WERI-Rb-1 (cell line): ENCODE measurements at regions not wholly inside any gene's neighbourhood (a gene's known extent, or its start where the extent isn't known, plus 50 kb on each side); places are given as distances from the start of the nearest gene placed in this dataset.

Experiments used
- DNase-seq: peaks from one replicate; pipeline ENCODE4 v3.0.0-alpha.2; 2020
- H3K27ac ChIP-seq: fragments of 250-450 bp; sonication (Bioruptor Pico); 2 replicates; pipeline ENCODE4 v1.5.1; 2020; ENCODE audit warnings: mild to moderate bottlenecking, moderate library complexity
- H3K27me3 ChIP-seq: fragments of 250-450 bp; sonication (Bioruptor Pico); 2 replicates; pipeline ENCODE4 v1.5.1; 2021; ENCODE audit warnings: mild to moderate bottlenecking, low read depth, moderate library complexity; ENCODE audit not compliant: insufficient read depth, severe bottlenecking
- H3K36me3 ChIP-seq: fragments of 250-450 bp; sonication (Bioruptor Pico); 2 replicates; pipeline ENCODE4 v1.5.1; 2020; ENCODE audit warnings: mild to moderate bottlenecking, moderate library complexity
- H3K4me3 ChIP-seq: 2 replicates; pipeline ENCODE4 v1.5.1; 2011; ENCODE audit warnings: low read depth, mild to moderate bottlenecking, control low read depth, low read length
- H3K9me3 ChIP-seq: fragments of 250-450 bp; sonication (Bioruptor Pico); 2 replicates; pipeline ENCODE4 v1.5.1; 2021; ENCODE audit warnings: mild to moderate bottlenecking, moderate library complexity; ENCODE audit not compliant: severe bottlenecking
- TF ChIP-seq, protein P1 (sequence below): IDR thresholded peaks from 2 replicates; pipeline ENCODE4 v1.5.1; 2011; ENCODE audit warnings: low read depth, mild to moderate bottlenecking, control low read depth, inconsistent platforms, low read length

DNA sequence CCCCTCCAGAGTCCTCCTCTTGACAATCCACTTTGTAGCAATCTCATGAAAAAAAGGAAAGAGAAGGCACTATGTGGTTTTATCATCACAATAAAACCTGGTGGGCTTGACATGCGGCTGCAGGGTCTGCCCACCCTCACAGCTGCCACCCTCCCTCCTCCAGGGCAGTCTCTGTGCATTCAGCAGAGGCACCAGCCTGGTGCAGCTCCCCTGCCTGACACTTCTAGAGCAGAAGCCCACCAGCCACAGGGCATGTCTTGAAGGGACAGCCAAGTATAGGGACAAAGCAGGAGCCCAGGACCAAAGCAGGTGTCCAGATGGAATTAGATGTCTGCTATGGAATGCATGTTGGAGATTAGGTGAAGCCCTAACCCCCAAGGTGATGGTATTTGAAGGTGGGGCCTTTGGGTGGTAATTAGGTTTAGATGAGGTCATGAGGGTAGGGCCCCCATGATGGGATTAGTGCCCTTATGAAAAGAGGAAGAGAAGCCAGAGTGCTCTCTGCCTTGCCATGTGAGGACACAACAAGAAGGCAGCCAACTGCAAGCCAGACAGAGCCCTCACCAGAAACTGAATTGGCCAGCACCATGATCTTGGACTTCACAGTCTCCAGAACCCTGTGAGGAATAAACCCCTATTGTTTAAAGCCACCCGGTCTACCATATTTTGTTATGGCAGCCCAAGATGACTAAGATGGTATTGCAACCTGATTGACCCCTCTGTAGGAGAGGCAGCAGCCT lies 86.9 kb downstream of the MCFD2 start:
- TF ChIP-seq, protein P1, sequence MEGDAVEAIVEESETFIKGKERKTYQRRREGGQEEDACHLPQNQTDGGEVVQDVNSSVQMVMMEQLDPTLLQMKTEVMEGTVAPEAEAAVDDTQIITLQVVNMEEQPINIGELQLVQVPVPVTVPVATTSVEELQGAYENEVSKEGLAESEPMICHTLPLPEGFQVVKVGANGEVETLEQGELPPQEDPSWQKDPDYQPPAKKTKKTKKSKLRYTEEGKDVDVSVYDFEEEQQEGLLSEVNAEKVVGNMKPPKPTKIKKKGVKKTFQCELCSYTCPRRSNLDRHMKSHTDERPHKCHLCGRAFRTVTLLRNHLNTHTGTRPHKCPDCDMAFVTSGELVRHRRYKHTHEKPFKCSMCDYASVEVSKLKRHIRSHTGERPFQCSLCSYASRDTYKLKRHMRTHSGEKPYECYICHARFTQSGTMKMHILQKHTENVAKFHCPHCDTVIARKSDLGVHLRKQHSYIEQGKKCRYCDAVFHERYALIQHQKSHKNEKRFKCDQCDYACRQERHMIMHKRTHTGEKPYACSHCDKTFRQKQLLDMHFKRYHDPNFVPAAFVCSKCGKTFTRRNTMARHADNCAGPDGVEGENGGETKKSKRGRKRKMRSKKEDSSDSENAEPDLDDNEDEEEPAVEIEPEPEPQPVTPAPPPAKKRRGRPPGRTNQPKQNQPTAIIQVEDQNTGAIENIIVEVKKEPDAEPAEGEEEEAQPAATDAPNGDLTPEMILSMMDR: no peak
- no peaks in the 10 kb centered on the region for H3K36me3 ChIP-seq
- H3K4me3 ChIP-seq: no peak overlapping the region
- DNase-seq: no peak
- no peaks in the 10 kb centered on the region for H3K27me3 ChIP-seq
- H3K27ac ChIP-seq: no peak overlapping the region
- no peaks in the 10 kb centered on the region for H3K9me3 ChIP-seq

- H3K9me3 ChIP-seq: no peaks in the 10 kb centered on the region
- H3K36me3 ChIP-seq: no peaks in the 10 kb centered on the region
- DNase-seq: no peak
- TF ChIP-seq, protein P1: no peak
- no peak overlapping the region for H3K4me3 ChIP-seq
- no peak overlapping the region for H3K27ac ChIP-seq
- no peaks in the 10 kb centered on the region for H3K27me3 ChIP-seq
Measured at GRCh38 chr2:46828135-46828438, 87.5 kb downstream of the MCFD2 start.

DNA sequence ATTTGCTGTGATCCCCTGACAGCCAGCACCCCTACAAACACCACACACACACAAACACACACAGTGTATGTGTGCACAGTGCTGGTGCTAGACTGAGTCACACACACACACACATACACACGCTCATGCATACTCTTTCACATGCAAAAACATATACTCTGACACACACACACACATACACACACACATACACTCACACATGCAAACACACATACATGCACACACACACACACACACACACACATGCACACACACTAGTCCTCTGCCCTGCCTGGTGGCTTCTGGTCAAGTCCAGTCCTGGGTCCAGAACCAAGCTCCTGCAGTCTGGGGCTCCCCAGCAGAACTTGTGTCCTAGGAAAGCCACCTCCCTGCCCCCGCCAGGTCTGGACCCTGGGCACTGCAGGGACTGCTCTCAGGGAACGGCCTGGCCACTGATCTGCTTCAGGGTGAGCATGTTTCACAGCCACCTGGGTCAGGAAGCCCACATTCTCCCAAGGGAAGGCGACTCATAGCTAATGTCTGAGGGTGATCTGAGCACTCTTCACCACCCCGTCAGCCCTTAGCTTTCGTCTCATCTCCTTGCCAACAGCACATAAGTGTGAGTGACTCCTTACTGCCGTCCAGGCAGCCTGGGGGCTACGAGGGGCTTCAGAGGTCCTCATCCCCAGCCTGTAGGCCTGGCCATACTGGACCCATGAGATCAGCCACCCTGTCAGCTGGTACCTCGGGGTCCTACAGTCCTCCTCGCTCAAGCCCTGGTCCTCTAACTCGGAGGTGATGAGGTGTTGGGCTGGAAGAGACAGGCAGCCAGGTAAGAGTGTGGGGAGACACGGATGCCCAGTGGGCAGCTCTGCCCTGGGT lies 88.1 kb downstream of the MCFD2 start:
- Histone ChIP-seq H3K36me3 (no peaks in the 10 kb centered on the region), H3K27me3 (no peaks in the 10 kb centered on the region), H3K4me3 (no peak overlapping the region), H3K9me3 (no peaks in the 10 kb centered on the region), H3K27ac (no peak overlapping the region)
- no peak for DNase-seq
- TF ChIP-seq, protein P1: no peak

GRCh38 chr2:46826569-46827245 lies 88.9 kb downstream of the MCFD2 start:
- Histone ChIP-seq H3K9me3 (no peaks in the 10 kb centered on the region), H3K4me3 (no peak overlapping the region), H3K27ac (no peak overlapping the region), H3K36me3 (no peaks in the 10 kb centered on the region), H3K27me3 (no peaks in the 10 kb centered on the region)
- TF ChIP-seq, protein P1: no peak
- DNase-seq: no peak

GRCh38 chr2:46825939-46826568 lies 89.6 kb downstream of the MCFD2 start:
- H3K9me3 ChIP-seq: no peaks in the 10 kb centered on the region
- H3K4me3 ChIP-seq: no peak overlapping the region
- DNase-seq: no peak
- H3K36me3 ChIP-seq: no peaks in the 10 kb centered on the region
- TF ChIP-seq, protein P1: no peak
- no peak overlapping the region for H3K27ac ChIP-seq
- no peaks in the 10 kb centered on the region for H3K27me3 ChIP-seq
